HepG2 (cell line): ENCODE measurements at regions not wholly inside any gene's neighbourhood (a gene's known extent, or its start where the extent isn't known, plus 50 kb on each side); places are given as distances from the start of the nearest gene placed in this dataset.

Source experiments
- ATAC-seq: fragments of 200-7000 bp; cut with Tn5 transposase; 3 replicates; pipeline ENCODE4 v1.9.1; 2020; ENCODE audit warnings: mild to moderate bottlenecking, moderate library complexity
- BruUV-seq: library from RNA; stranded (reverse); fragments of 400-500 nt; replicated peaks from 2 replicates; lab custom pipeline; 2021; lab: Mats Ljungman, UMichigan
- CTCF ChIA-PET: fragments of 300-600 bp; formaldehyde crosslinking; extraction: SDS; loops from one replicate; lab custom pipeline; 2021; ENCODE audit warnings: low total read pairs, inconsistent platforms, low intra/inter-chr PET ratio; lab: Yijun Ruan, JAX
- POLR2A ChIA-PET: fragments of 350-600 bp; sonication (Branson Sonifier 250); formaldehyde crosslinking; loops from one replicate; lab custom pipeline; 2020; ENCODE audit warnings: antibody characterized with exemption, inconsistent platforms; lab: Yijun Ruan, JAX
- DNase-seq: peaks from one replicate; pipeline ENCODE4 v3.0.0-alpha.2; 2015; ENCODE audit warnings: low spot score
- FAIRE-seq: peaks from 3 replicates; lab custom pipeline; 2011; peaks lifted over from hg19 to GRCh38; lab: Jason Lieb, UNC
- H2AFZ ChIP-seq: one replicate; pipeline ENCODE4 v1.6.1; 2011; ENCODE audit warnings: low read length, inconsistent platforms
- H3K27ac ChIP-seq: fragments of 300-600 bp; 3 replicates; pipeline ENCODE4 v1.8.0; 2011; ENCODE audit warnings: mixed run types, mild to moderate bottlenecking, mixed read lengths, low read length, inconsistent platforms; ENCODE audit not compliant: insufficient read depth; ENCODE audit errors: extremely low read length
- H3K27me3 ChIP-seq, 2 experiments: fragments of 200-600 bp in 1 of 2; 2 replicates in 1 of 2; 3 replicates in 1 of 2; pipeline versions ENCODE4 v1.6.0 to v1.8.0; 2011; ENCODE audit warnings: low read length in 2 of 2, mild to moderate bottlenecking in 2 of 2, moderate library complexity in 2 of 2, inconsistent platforms in 1 of 2; ENCODE audit not compliant: insufficient read depth in 2 of 2, control insufficient read depth in 1 of 2
- H3K36me3 ChIP-seq, 2 experiments: fragments of 200-600 bp in 1 of 2; replicated peaks in 1 of 2; 2 replicates in 1 of 2; 3 replicates in 1 of 2; pipeline versions ENCODE4 v1.5.1 to v1.8.0; 2011; ENCODE audit warnings: low read length in 2 of 2, inconsistent platforms in 1 of 2; ENCODE audit not compliant: insufficient read depth in 2 of 2, control insufficient read depth in 1 of 2
- H3K4me1 ChIP-seq: 2 replicates; pipeline ENCODE4 v1.5.1; 2012; ENCODE audit warnings: low read length, inconsistent platforms; ENCODE audit not compliant: insufficient read depth
- H3K4me2 ChIP-seq: 2 replicates; pipeline ENCODE4 v1.6.0; 2011; ENCODE audit warnings: low read depth, low read length, inconsistent platforms
- H3K4me3 ChIP-seq, 3 experiments: fragments of 200-600 bp in 1 of 3; sonication (generic), shearing (Covaris generic) in 1 of 3; replicated peaks in 1 of 3; 2 replicates each; pipeline ENCODE4 v1.5.1; 2011 to 2016; ENCODE audit warnings: low read length in 3 of 3, inconsistent platforms in 2 of 3, low read depth in 2 of 3, mild to moderate bottlenecking in 2 of 3, control low read depth in 1 of 3, mixed read lengths in 1 of 3; ENCODE audit not compliant: insufficient read depth in 1 of 3
- H3K79me2 ChIP-seq: one replicate; pipeline ENCODE4 v1.6.1; 2011; ENCODE audit warnings: low read length, inconsistent platforms; ENCODE audit not compliant: insufficient read depth
- H3K9ac ChIP-seq: 2 replicates; pipeline ENCODE4 v1.6.0; 2011; ENCODE audit warnings: mild to moderate bottlenecking, low read depth, low read length, inconsistent platforms; ENCODE audit not compliant: insufficient read depth
- H3K9me3 ChIP-seq: 2 replicates; pipeline ENCODE4 v1.5.1; 2012; ENCODE audit warnings: mild to moderate bottlenecking, low read length
- H4K20me1 ChIP-seq: 2 replicates; pipeline ENCODE4 v1.6.0; 2011; ENCODE audit warnings: inconsistent platforms, mild to moderate bottlenecking, low read length, moderate library complexity; ENCODE audit not compliant: insufficient read depth
- AGO1 ChIP-seq: fragments of 200-400 bp; formaldehyde crosslinking; IDR thresholded peaks from 2 replicates; pipeline ENCODE4 v1.6.1; 2017; ENCODE audit warnings: mild to moderate bottlenecking, low read depth, low read length, moderate library complexity; ENCODE audit not compliant: poor library complexity, severe bottlenecking
- HDAC6 ChIP-seq: fragments of 200-600 bp; sonication (generic); IDR thresholded peaks from 2 replicates; pipeline ENCODE4 v1.7.0; 2017; ENCODE audit warnings: mild to moderate bottlenecking, antibody characterized with exemption, low read length, low read depth
- JUNB ChIP-seq: sonication (generic); formaldehyde crosslinking; IDR thresholded peaks from 2 replicates; pipeline ENCODE4 v1.8.0; 2022; ENCODE audit warnings: missing genetic modification reagents, mild to moderate bottlenecking, borderline replicate concordance
- MEIS1 ChIP-seq: sonication (generic); formaldehyde crosslinking; IDR thresholded peaks from 2 replicates; pipeline ENCODE4 v1.9.0; 2021; ENCODE audit warnings: mild to moderate bottlenecking, missing genetic modification reagents, moderate library complexity, borderline replicate concordance
- NCOR1 ChIP-seq: fragments of 200-600 bp; sonication (generic); IDR thresholded peaks from 2 replicates; pipeline ENCODE4 v1.7.0; 2017; ENCODE audit warnings: antibody characterized with exemption, low read length, borderline replicate concordance
- SMARCC2 ChIP-seq: fragments of 450-650 bp; IDR thresholded peaks from 2 replicates; pipeline ENCODE4 v1.6.1; 2017; ENCODE audit warnings: antibody characterized with exemption, mild to moderate bottlenecking
- TGIF2 ChIP-seq: IDR thresholded peaks from 2 replicates; pipeline ENCODE4 v1.6.1; 2016; ENCODE audit warnings: control low read depth, missing compliant biosample characterization
- ZIK1 ChIP-seq: sonication (generic); formaldehyde crosslinking; IDR thresholded peaks from 2 replicates; pipeline ENCODE4 v1.5.0; 2020; ENCODE audit warnings: mild to moderate bottlenecking, low read depth, missing genetic modification reagents, borderline replicate concordance
- ZNF713 ChIP-seq: sonication (generic); formaldehyde crosslinking; IDR thresholded peaks from 2 replicates; pipeline ENCODE4 v1.4.0; 2020; ENCODE audit warnings: mild to moderate bottlenecking, missing genetic modification reagents
- ZNF75D ChIP-seq: sonication (generic); formaldehyde crosslinking; IDR thresholded peaks from 2 replicates; pipeline ENCODE4 v1.8.1; 2023; ENCODE audit warnings: missing genetic modification reagents, mild to moderate bottlenecking, borderline replicate concordance
- WGBS: methylation state at CpG from one replicate; pipeline ENCODE4 v1.1.6; 2017; ENCODE audit warnings: low lambda C conversion rate; 5-methylcytosine and 5-hydroxymethylcytosine counted together
- in situ Hi-C: cut with HindIII; loops from 2 replicates; pipeline ENCODE4 v1.10.0; 2017; ENCODE audit warnings: low pct_unique_long_range_greater_than_20kb; ENCODE audit not compliant: extremely low pct_ligation_motif_present
- intact Hi-C: fragments of 100-400 bp; cut with micrococcal nuclease; formaldehyde crosslinking; loops from one replicate; pipeline ENCODE4 v1.10.0; 2022; ENCODE audit not compliant: unreplicated experiment
- TF ChIP-seq, protein P1 (sequence below): sonication (generic); formaldehyde crosslinking; IDR thresholded peaks from 2 replicates; pipeline ENCODE4 v1.9.0; 2021; ENCODE audit warnings: missing genetic modification reagents, borderline replicate concordance

DNA sequence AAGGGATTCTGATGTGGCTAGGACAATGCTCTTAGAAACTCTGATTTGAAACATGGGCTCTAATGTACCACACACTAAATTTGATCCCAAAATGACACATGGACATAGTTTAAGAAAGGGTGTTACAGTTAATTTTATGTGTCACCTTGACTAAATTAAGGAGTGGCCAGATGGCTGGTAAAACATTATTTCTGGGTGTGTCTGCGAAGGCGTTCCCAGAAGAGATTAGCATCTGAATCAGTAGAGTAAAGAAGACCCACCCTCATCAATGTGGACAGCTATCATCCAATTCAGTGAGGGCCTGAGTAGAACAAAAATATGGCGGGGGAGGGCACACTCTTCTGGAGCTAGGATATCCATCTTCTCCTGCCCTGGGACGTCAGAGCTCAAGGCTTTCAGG lies 283.1 kb upstream of the CHAC2 start (continued):
- no peak for TF ChIP-seq TGIF2 (CRISPR knock-in tag)
- TF ChIP-seq, protein P1, sequence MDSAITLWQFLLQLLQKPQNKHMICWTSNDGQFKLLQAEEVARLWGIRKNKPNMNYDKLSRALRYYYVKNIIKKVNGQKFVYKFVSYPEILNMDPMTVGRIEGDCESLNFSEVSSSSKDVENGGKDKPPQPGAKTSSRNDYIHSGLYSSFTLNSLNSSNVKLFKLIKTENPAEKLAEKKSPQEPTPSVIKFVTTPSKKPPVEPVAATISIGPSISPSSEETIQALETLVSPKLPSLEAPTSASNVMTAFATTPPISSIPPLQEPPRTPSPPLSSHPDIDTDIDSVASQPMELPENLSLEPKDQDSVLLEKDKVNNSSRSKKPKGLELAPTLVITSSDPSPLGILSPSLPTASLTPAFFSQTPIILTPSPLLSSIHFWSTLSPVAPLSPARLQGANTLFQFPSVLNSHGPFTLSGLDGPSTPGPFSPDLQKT (CRISPR knock-in tag), result no peak
- TF ChIP-seq, all 625 proteins: peak for 0

DNA sequence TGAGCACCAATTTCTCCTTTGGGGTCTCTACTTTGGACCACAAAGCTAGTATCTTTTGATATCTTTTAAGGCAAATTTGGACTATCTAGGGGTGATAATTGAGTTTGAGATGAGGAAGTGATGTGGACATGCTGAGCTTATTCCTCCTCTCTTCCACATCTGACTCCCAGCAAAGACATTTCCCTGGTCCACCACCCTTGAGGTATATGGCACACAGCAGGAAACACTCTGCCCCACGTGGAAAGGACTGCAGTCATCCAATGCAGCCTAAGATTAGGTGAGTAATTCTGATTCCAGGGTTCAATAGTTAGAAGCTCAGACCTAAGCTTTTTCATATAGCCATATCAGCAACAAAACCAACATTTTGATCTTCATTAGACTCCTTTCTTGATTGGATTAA lies 290.1 kb upstream of the CHAC2 start:
- Histone ChIP-seq H3K79me2 (no peaks in the 10 kb centered on the region), H3K9me3 (no peaks in the 10 kb centered on the region), H3K36me3 (no peaks in the 10 kb centered on the region), H3K27ac (no peak overlapping the region), H3K4me2 (no peak overlapping the region), H2AFZ (no peak overlapping the region), H3K27me3 (no peaks in the 10 kb centered on the region), H4K20me1 (no peaks in the 10 kb centered on the region), H3K9ac (no peak overlapping the region), H3K4me3 (no peak overlapping the region), H3K4me1 (no peaks in the 10 kb centered on the region)
- CTCF ChIA-PET, result no interaction called here
- intact Hi-C loops (loop anchor here (10.0 kb wide), 1 partner anchor 1063 kb away; no protein-coding TSS in a partner anchor), in situ Hi-C loops (no loop called here)
- DNase-seq (no peak), ATAC-seq (no peak), FAIRE-seq (no peak)
- no peak for TF ChIP-seq MEIS1
- TF ChIP-seq AGO1, result no peak
- no peak for TF ChIP-seq ZNF713 (CRISPR knock-in tag)
- TF ChIP-seq SMARCC2, result no peak
- no peak for TF ChIP-seq ZIK1 (CRISPR knock-in tag)
- no peak for TF ChIP-seq HDAC6
- TF ChIP-seq ZNF75D (CRISPR knock-in tag), result no peak
- no peak for TF ChIP-seq JUNB (CRISPR knock-in tag)
- no peak for TF ChIP-seq NCOR1
- WGBS, result 0% methylated on average over 1 of the region's 1 CpG
- no TSS peak for BruUV-seq
- POLR2A ChIA-PET, result no interaction called here
